ENCODE measurements at regions not wholly inside any gene's neighbourhood (a gene's known extent, or its start where the extent isn't known, plus 50 kb on each side); places are given as distances from the start of the nearest gene placed in this dataset.

DNA sequence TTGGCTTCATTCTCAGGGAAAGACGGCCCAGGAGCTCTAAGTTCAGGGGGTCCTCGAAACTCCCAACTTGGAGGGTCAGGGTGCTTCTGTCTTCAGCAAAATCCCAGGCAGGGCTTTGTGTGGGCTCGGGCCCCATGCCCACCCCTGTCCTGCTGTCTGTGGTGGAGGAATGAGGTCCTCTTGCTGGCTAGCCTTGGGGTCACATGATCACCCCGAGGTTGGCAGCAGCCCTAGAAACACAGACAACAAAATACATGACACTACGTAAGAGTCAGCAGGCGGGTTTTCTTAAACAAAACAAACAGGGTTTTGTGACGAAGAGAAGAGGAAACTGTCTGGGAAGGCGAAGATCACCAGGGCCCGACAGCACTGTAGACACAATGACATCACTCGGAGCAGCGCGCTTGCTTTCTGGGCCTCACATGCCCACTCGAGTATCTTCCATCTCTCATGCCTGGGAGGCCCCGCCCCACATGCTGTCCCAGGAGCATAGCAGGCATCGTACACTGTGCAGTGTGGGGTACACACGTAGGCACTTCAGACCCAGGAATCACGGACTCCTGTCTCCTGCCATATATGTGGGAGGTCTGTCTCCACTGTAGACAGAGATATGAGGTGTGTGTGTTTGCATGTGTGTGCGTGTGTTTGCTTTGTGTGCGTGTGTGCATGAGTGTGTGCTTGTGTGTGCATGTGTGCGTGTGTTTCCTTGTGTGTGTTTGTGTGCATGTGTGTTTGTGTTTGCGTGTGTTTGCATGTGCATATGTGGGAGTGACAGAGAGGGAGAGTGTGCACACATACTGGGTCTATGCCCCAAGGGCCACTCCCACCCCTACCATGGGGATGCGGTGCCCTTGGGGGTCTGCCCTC is 94.7 kb downstream of the SIK1 start:
- TF ChIP-seq POLR2A (IDR thresholded peaks at IDR 0.05) (no peak), EP300 (IDR thresholded peaks at IDR 0.05) (no peak), POLR2AphosphoS5 (IDR thresholded peaks at IDR 0.05) (no peak)
- TF ChIP-seq, protein P1, sequence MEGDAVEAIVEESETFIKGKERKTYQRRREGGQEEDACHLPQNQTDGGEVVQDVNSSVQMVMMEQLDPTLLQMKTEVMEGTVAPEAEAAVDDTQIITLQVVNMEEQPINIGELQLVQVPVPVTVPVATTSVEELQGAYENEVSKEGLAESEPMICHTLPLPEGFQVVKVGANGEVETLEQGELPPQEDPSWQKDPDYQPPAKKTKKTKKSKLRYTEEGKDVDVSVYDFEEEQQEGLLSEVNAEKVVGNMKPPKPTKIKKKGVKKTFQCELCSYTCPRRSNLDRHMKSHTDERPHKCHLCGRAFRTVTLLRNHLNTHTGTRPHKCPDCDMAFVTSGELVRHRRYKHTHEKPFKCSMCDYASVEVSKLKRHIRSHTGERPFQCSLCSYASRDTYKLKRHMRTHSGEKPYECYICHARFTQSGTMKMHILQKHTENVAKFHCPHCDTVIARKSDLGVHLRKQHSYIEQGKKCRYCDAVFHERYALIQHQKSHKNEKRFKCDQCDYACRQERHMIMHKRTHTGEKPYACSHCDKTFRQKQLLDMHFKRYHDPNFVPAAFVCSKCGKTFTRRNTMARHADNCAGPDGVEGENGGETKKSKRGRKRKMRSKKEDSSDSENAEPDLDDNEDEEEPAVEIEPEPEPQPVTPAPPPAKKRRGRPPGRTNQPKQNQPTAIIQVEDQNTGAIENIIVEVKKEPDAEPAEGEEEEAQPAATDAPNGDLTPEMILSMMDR (IDR thresholded peaks at IDR 0.05) = no peak
- H3K36me3 ChIP-seq = no peaks in the 10 kb centered on the region
- no peak for ATAC-seq
- no peaks in the 10 kb centered on the region for H3K27me3 ChIP-seq
- peaks cover 0 to 21% (median 11%) of the 10 kb centered on the region in 3 donors for H3K4me1 ChIP-seq
- WGBS, 2 donors (ENCODE audit: low coverage in 1 of 2) = 67 to 82% methylated on average over 5 to 7 of the region's 22 CpGs
- H3K27ac ChIP-seq = no peak overlapping the region
- no peaks in the 10 kb centered on the region for H3K9me3 ChIP-seq
- no peak overlapping the region for H3K4me3 ChIP-seq

DNA sequence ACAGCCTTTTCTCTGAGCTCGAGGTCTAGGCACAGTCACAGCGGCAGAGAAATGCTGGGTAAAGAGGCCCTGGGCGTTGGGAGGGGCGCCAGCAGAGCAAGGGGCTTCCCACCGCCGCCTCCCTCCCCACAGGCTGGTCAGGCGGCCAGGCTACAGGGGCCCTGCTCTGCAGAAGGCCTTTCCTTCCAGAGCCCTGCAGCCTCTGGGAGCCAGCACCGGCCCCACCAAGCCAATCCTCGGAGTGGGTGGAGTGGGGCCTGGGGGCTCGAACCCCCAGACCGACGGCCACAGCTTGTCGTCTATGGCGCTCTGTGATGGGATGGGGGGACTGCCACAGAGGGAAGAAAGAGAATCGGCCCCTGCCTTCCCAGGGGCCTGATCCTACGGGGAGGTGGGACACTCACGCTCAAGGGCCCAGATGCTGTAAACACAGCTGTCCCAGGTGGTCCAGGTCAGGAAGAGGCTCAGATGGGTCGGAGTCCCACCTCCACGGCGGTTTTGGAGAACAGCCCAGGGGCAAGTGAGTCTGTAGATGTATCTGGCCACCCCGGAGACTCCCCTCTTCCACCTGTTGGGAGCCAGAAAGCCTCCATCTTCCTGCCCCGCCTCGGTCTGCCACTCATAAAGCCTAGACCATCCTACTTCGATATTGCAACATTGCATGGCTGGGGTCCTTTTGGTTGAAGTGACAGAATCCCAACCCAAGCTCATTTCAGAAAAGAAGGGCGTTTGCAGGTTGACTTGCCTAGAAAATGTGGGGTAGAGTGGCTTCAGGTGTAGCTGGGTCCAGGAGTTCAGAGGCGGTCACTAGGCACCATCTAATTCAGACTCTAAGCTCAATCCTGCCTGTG is 95.6 kb downstream of the SIK1 start:
- 84 to 100% methylated on average over 1 to 6 of the region's 26 CpGs for WGBS, 2 donors (ENCODE audit: low coverage in 1 of 2)
- H3K4me3 ChIP-seq = no peak overlapping the region
- TF ChIP-seq POLR2AphosphoS5 (IDR thresholded peaks at IDR 0.05) = no peak
- TF ChIP-seq, protein P1 (IDR thresholded peaks at IDR 0.05) = no peak
- no peak for TF ChIP-seq EP300 (IDR thresholded peaks at IDR 0.05)
- TF ChIP-seq POLR2A (IDR thresholded peaks at IDR 0.05) = no peak
- H3K9me3 ChIP-seq = no peaks in the 10 kb centered on the region
- no peaks in the 10 kb centered on the region for H3K27me3 ChIP-seq
- ATAC-seq = no peak
- peaks cover 0 to 21% (median 11%) of the 10 kb centered on the region in 3 donors for H3K4me1 ChIP-seq
- no peak overlapping the region for H3K27ac ChIP-seq
- H3K36me3 ChIP-seq = no peaks in the 10 kb centered on the region

DNA sequence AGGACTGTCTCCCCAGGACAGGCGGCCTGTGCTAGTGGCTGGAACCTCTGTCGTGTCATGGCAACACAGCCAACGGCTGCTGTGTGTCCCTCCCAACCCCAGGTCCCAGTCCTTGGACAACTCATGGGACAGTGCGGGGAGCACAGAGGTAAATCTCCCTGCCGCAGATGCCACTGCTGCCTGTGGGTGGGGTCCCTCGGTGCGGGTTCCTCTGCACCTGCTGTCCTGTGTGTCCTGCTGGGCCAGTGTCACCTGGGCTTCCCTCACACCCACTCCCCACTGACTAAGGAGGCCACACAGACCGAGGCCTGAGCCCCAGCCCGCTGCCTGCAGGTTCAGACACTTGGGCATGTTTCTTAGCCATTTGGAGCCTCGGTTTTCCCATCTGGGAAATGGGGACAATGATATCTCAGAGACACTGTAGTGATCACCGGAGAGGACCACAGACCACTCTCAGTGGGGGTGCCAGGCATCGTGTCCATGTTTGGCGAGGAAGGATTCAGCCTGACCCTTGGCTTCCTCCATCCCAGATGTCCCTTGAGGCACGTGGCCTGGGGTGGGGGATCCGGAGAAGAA is 96.5 kb downstream of the SIK1 start:
- no peaks in the 10 kb centered on the region for H3K36me3 ChIP-seq
- TF ChIP-seq EP300 (IDR thresholded peaks at IDR 0.05) (no peak), POLR2A (IDR thresholded peaks at IDR 0.05) (no peak), POLR2AphosphoS5 (IDR thresholded peaks at IDR 0.05) (no peak)
- TF ChIP-seq, protein P1 (IDR thresholded peaks at IDR 0.05) = no peak
- WGBS, 2 donors (ENCODE audit: low coverage in 1 of 2) = no CpG with 5 or more reads among the region's 15 CpGs
- H3K4me3 ChIP-seq = no peak overlapping the region
- no peak overlapping the region for H3K27ac ChIP-seq
- no peak for ATAC-seq
- H3K4me1 ChIP-seq = peaks cover 0 to 21% (median 11%) of the 10 kb centered on the region in 3 donors
- H3K9me3 ChIP-seq = no peaks in the 10 kb centered on the region
- H3K27me3 ChIP-seq = no peaks in the 10 kb centered on the region

DNA sequence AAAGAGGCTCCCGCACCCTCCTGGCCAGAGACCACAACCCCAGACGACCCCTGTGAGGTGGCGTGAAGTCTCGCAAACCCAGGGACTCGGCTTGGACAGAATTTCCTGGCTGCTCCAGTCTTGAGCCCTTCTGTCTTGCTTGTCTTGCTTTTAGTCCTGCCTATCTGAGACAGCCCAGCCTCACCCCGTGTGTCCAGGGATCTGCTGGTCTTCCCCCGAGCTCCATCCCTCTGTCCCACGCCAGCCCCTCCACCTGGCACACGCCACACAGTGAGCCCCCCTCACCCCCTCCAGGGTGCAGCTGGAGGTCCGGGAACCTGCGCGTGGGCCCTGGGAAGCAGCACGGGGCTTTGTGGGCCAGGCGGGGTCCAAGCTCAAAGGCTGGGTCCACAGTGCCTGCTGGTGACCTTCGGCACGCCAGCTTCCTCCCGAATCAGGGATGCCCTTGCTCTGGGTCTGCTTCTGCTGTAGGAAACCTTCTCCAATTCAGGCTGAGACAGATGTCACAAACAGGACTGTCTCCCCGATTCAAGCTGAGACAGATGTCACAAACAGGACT is 97.1 kb downstream of the SIK1 start:
- TF ChIP-seq EP300 (IDR thresholded peaks at IDR 0.05) = no peak
- TF ChIP-seq, protein P1 (IDR thresholded peaks at IDR 0.05) = no peak
- ATAC-seq = no peak
- Histone ChIP-seq H3K36me3 (no peaks in the 10 kb centered on the region), H3K9me3 (no peaks in the 10 kb centered on the region), H3K27me3 (no peaks in the 10 kb centered on the region), H3K4me3 (no peak overlapping the region), H3K4me1 (peaks cover 0 to 21% (median 11%) of the 10 kb centered on the region in 3 donors), H3K27ac (no peak overlapping the region)
- 100% methylated on average over 1 of the region's 18 CpGs for WGBS, 2 donors (ENCODE audit: low coverage in 1 of 2)
